ENCODE measurements at regions not wholly inside any gene's neighbourhood (a gene's known extent, or its start where the extent isn't known, plus 50 kb on each side); places are given as distances from the start of the nearest gene placed in this dataset.

DNA sequence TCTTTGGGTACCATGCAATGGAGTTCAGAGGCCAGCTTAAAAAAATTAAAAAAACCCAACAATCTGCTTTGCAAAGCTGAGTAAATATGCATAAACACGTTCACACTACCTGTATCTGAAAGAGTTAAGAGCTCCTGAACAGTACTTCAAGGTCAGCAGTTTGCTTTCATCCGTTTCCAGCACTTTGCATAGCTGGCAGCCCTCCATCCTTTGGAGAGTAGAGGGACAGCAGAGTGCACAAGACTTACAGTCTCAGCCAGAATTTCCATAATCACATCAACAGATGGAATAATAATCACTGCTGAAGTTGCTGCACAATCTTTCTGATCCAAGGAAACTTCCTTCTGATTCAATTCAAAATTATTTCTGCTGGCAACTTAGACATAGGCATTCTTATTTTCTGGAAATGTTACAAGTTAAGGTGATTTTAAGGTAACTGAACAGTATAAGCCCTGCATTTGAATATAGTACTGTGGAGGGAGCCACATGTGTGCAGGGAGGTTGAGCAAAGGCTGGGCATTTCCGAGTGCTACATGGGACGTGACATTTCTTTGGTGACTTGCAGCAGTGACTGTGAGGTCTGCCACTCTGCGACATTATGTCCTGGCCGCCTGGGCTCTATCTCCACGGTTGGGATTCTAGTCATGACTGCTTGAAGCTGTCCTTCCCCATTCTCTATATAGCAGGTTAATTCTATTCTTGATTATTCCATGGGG lies 73.5 kb upstream of the EMCN start:
- DNase-seq (ENCODE audit: low spot score) = no peak
- TF ChIP-seq, protein P1, sequence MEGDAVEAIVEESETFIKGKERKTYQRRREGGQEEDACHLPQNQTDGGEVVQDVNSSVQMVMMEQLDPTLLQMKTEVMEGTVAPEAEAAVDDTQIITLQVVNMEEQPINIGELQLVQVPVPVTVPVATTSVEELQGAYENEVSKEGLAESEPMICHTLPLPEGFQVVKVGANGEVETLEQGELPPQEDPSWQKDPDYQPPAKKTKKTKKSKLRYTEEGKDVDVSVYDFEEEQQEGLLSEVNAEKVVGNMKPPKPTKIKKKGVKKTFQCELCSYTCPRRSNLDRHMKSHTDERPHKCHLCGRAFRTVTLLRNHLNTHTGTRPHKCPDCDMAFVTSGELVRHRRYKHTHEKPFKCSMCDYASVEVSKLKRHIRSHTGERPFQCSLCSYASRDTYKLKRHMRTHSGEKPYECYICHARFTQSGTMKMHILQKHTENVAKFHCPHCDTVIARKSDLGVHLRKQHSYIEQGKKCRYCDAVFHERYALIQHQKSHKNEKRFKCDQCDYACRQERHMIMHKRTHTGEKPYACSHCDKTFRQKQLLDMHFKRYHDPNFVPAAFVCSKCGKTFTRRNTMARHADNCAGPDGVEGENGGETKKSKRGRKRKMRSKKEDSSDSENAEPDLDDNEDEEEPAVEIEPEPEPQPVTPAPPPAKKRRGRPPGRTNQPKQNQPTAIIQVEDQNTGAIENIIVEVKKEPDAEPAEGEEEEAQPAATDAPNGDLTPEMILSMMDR (IDR thresholded peaks at IDR 0.05; ENCODE audit: borderline replicate concordance, control extremely low read depth, extremely low read depth, insufficient read depth, missing control alignments) = no peak
- in situ Hi-C loops (cut with MboI; ENCODE audit: low sequenced_read_pairs, unreplicated experiment) = no loop called here

DNA sequence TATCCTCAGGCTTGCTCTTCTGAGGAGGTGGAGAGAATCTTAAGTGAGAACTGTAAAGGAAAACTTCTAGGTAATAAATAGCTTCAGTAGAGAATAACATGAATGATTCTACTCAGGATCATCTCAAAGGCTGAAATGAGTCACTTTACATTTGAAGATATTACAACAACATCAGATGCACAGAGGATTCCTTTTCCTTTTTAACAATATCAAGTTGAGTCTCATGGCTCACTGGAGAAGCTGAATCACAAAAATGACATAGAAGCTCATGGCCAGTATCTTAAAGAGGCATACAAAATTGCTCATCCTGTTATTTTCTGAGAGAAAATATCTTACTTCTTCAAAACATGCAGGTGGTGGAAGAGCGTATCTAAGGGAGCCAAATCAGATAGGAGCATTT lies 72.5 kb upstream of the EMCN start:
- TF ChIP-seq, protein P1 (IDR thresholded peaks at IDR 0.05; ENCODE audit: borderline replicate concordance, control extremely low read depth, extremely low read depth, insufficient read depth, missing control alignments) = no peak
- in situ Hi-C loops (cut with MboI; ENCODE audit: low sequenced_read_pairs, unreplicated experiment) = no loop called here

GRCh38 chr4:100588076-100588475 lies 70.3 kb upstream of the EMCN start:
- DNase-seq (ENCODE audit: low spot score) = no peak
- TF ChIP-seq, protein P1 (IDR thresholded peaks at IDR 0.05; ENCODE audit: borderline replicate concordance, control extremely low read depth, extremely low read depth, insufficient read depth, missing control alignments) = no peak
- in situ Hi-C loops (cut with MboI; ENCODE audit: low sequenced_read_pairs, unreplicated experiment) = no loop called here

More for the DNA sequence above, 72.5 kb upstream of the EMCN start:
- no peak for DNase-seq (ENCODE audit: low spot score)

DNA sequence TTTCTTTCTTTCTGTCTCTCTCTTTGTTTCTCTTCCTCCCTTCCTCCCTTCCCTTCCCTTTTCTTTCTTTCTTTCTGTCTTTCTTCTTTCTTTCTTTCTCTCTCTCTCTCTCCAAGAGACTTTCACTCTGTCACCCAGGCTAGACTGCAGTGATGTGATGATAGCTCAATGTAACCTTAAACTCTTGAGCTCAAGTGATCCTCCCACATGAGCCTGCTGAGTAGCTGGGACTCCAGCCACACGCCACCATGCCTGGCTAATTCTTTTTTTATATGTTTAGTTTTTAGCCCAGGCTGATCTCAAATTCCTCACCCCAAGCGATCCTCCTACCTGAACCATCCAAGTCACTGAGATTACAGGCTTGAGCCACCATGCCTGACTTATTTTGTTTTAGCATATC lies 64.3 kb upstream of the EMCN start:
- no peak for DNase-seq (ENCODE audit: low spot score)
- TF ChIP-seq, protein P1 (IDR thresholded peaks at IDR 0.05; ENCODE audit: borderline replicate concordance, control extremely low read depth, extremely low read depth, insufficient read depth, missing control alignments) = no peak
- in situ Hi-C loops (cut with MboI; ENCODE audit: low sequenced_read_pairs, unreplicated experiment) = no loop called here

GRCh38 chr4:100581337-100581736 lies 63.5 kb upstream of the EMCN start:
- no peak for DNase-seq (ENCODE audit: low spot score)
- TF ChIP-seq, protein P1 (IDR thresholded peaks at IDR 0.05; ENCODE audit: borderline replicate concordance, control extremely low read depth, extremely low read depth, insufficient read depth, missing control alignments) = no peak
- in situ Hi-C loops (cut with MboI; ENCODE audit: low sequenced_read_pairs, unreplicated experiment) = no loop called here

DNA sequence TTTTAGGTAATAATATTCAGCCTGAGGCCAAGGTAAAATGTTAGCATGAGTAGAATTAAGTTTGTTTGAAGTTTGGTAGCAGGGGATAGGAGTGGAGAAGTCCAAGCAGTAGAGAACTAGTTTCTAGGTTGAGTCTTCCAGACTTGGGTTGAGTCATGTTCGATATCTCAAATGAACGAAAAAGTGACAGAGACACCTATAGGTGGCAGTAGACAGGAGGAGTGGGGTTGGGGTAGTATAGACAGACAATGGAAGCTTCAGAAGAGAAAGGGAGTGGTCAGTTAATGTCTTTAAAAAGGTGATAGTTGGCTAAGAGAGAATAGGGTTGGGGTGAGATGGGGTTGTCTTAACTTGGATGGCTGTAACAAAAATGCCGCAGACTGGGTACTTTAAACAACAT lies 58.7 kb upstream of the EMCN start:
- DNase-seq (ENCODE audit: low spot score) = no peak
- in situ Hi-C loops (cut with MboI; ENCODE audit: low sequenced_read_pairs, unreplicated experiment) = no loop called here
- TF ChIP-seq, protein P1 (IDR thresholded peaks at IDR 0.05; ENCODE audit: borderline replicate concordance, control extremely low read depth, extremely low read depth, insufficient read depth, missing control alignments) = no peak

Data from GM13976 (cell line).